Skeletal muscle tissue (tissue), 3 donors: ENCODE measurements at regions not wholly inside any gene's neighbourhood (a gene's known extent, or its start where the extent isn't known, plus 50 kb on each side); places are given as distances from the start of the nearest gene placed in this dataset.

Experiments used
- H3K27ac ChIP-seq: one replicate; pipeline ENCODE4 v1.7.0; 2013; ENCODE audit warnings: mild to moderate bottlenecking, low read depth, low read length, inconsistent platforms
- H3K27me3 ChIP-seq, 3 donors: one replicate each; pipeline ENCODE4 v1.7.0; 2013; ENCODE audit warnings: low read length in 3 of 3; ENCODE audit not compliant: control insufficient read depth in 3 of 3, insufficient read depth in 3 of 3
- H3K36me3 ChIP-seq, 3 donors: one replicate each; pipeline ENCODE4 v1.7.0; 2013; ENCODE audit warnings: low read length in 3 of 3; ENCODE audit not compliant: control insufficient read depth in 3 of 3, insufficient read depth in 3 of 3
- H3K4me1 ChIP-seq, 3 donors: one replicate each; pipeline ENCODE4 v1.7.0; 2013; ENCODE audit warnings: low read length in 3 of 3, mild to moderate bottlenecking in 3 of 3; ENCODE audit not compliant: control insufficient read depth in 3 of 3, insufficient read depth in 3 of 3
- H3K4me3 ChIP-seq, 3 donors: one replicate each; pipeline ENCODE4 v1.7.0; 2013; ENCODE audit warnings: low read length in 3 of 3
- H3K9ac ChIP-seq, 3 donors: one replicate each; pipeline ENCODE4 v1.7.0; 2013; ENCODE audit warnings: low read length in 3 of 3, mild to moderate bottlenecking in 3 of 3, moderate library complexity in 2 of 3, low read depth in 1 of 3
- H3K9me3 ChIP-seq, 3 donors: one replicate each; pipeline ENCODE4 v1.7.0; 2013; ENCODE audit warnings: low read length in 3 of 3; ENCODE audit not compliant: control insufficient read depth in 3 of 3
- donor health status: Osteomylitis.

DNA sequence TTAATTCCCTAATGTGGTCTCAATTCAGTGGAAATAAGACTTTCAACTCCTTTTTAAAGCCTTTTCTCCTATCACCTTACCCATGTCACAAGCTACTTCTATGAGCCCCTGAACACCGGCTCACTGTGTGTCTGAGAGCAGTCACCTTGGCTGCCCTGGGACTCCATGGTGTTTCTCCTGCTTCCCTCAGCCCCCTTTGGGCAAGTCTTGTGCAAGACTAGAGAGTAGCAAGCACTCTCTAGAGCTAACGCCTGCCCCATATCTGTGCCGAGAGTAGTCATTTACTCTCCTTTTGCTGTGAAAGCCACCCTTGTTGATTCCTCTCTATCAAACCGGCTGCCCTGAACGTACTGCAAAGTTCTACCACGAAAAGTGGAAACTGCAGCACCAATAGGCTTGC, 77.9 kb upstream of the DAB2 start:
- peaks cover 11 to 30% (median 13%) of the 10 kb centered on the region in 3 donors for H3K4me1 ChIP-seq
- H3K9ac ChIP-seq, result no peak overlapping the region
- no peaks in the 10 kb centered on the region for H3K36me3 ChIP-seq
- H3K4me3 ChIP-seq, result no peak overlapping the region
- H3K9me3 ChIP-seq, result no peaks in the 10 kb centered on the region
- H3K27me3 ChIP-seq, result no peaks in the 10 kb centered on the region
- peak overlapping the region; percentile 79 for H3K27ac ChIP-seq

- Histone ChIP-seq H3K9me3 (no peaks in the 10 kb centered on the region), H3K4me3 (no peak overlapping the region), H3K36me3 (no peaks in the 10 kb centered on the region), H3K4me1 (peaks cover 9 to 30% (median 11%) of the 10 kb centered on the region in 3 donors), H3K9ac (peak overlapping the region in 1 of 3 donors; percentile 40), H3K27me3 (no peaks in the 10 kb centered on the region), H3K27ac (peak overlapping the region; percentile 79)
Observed at GRCh38 chr5:39501397-39501796, 76.6 kb upstream of the DAB2 start.

- Histone ChIP-seq H3K9ac (no peak overlapping the region), H3K4me1 (peaks cover 9 to 30% (median 11%) of the 10 kb centered on the region in 3 donors), H3K9me3 (no peaks in the 10 kb centered on the region), H3K36me3 (no peaks in the 10 kb centered on the region), H3K27ac (peak overlapping the region; percentile 20), H3K4me3 (no peak overlapping the region), H3K27me3 (no peaks in the 10 kb centered on the region)
Observed at GRCh38 chr5:39500551-39501175, 75.9 kb upstream of the DAB2 start.

GRCh38 chr5:39498278-39498952, 73.6 kb upstream of the DAB2 start:
- H3K27me3 ChIP-seq, result no peaks in the 10 kb centered on the region

GRCh38 chr5:39497322-39497721, 72.5 kb upstream of the DAB2 start:
- H3K27me3 ChIP-seq, result no peaks in the 10 kb centered on the region
- H3K4me3 ChIP-seq, result no peak overlapping the region
- peaks cover 2 to 20% (median 5%) of the 10 kb centered on the region in 3 donors for H3K4me1 ChIP-seq
- no peak overlapping the region for H3K9ac ChIP-seq
- no peaks in the 10 kb centered on the region for H3K9me3 ChIP-seq
- no peak overlapping the region for H3K27ac ChIP-seq
- H3K36me3 ChIP-seq, result no peaks in the 10 kb centered on the region

More at GRCh38 chr5:39498278-39498952, 73.6 kb upstream of the DAB2 start:
- H3K9ac ChIP-seq, result no peak overlapping the region
- H3K36me3 ChIP-seq, result no peaks in the 10 kb centered on the region
- no peak overlapping the region for H3K4me3 ChIP-seq
- H3K9me3 ChIP-seq, result no peaks in the 10 kb centered on the region
- H3K4me1 ChIP-seq, result peaks cover 8 to 29% (median 11%) of the 10 kb centered on the region in 3 donors
- no peak overlapping the region for H3K27ac ChIP-seq

GRCh38 chr5:39495227-39495626, 70.4 kb upstream of the DAB2 start:
- H3K4me1 ChIP-seq, result peaks cover 0 to 6% (median 2%) of the 10 kb centered on the region in 3 donors
- H3K27me3 ChIP-seq, result no peaks in the 10 kb centered on the region
- no peaks in the 10 kb centered on the region for H3K9me3 ChIP-seq
- no peak overlapping the region for H3K4me3 ChIP-seq
- no peaks in the 10 kb centered on the region for H3K36me3 ChIP-seq
- H3K9ac ChIP-seq, result peak overlapping the region in 1 of 3 donors; percentile 12
- H3K27ac ChIP-seq, result peak overlapping the region; percentile 65

GRCh38 chr5:39494534-39494933, 69.8 kb upstream of the DAB2 start:
- Histone ChIP-seq H3K4me3 (no peak overlapping the region), H3K36me3 (no peaks in the 10 kb centered on the region), H3K9ac (no peak overlapping the region), H3K9me3 (no peaks in the 10 kb centered on the region), H3K4me1 (peaks cover 0 to 4% (median 2%) of the 10 kb centered on the region in 3 donors), H3K27ac (peak overlapping the region; percentile 65), H3K27me3 (no peaks in the 10 kb centered on the region)

- peak overlapping the region in 1 of 3 donors; percentile 7 for H3K4me3 ChIP-seq
- no peaks in the 10 kb centered on the region for H3K27me3 ChIP-seq
- peaks cover 0 to 4% (median 2%) of the 10 kb centered on the region in 3 donors for H3K4me1 ChIP-seq
- no peaks in the 10 kb centered on the region for H3K9me3 ChIP-seq
- H3K27ac ChIP-seq, result peak overlapping the region; percentile 65
- H3K9ac ChIP-seq, result no peak overlapping the region
- H3K36me3 ChIP-seq, result no peaks in the 10 kb centered on the region
Observed at GRCh38 chr5:39494107-39494510, 69.3 kb upstream of the DAB2 start.

DNA sequence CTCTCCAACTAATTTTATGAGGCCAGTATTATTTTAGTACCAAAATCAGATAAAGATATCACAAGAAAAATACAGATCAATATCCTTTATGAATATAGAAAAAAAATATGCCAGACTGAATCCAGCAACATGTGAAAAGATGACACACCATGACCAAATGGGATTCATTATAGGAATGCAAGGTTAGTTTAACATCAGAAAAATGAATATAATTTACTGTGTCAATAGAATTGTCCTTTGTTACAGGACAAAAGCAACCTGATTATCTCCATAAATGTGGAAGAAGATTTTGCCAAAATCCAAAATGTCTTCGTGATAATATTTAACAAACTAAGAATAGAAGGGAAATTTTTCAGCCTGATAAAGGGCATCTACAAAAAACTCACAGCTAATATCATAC, 66.4 kb upstream of the DAB2 start:
- H3K9me3 ChIP-seq, result no peaks in the 10 kb centered on the region
- no peak overlapping the region for H3K4me3 ChIP-seq
- no peak overlapping the region for H3K9ac ChIP-seq
- no peaks in the 10 kb centered on the region for H3K36me3 ChIP-seq
- H3K27ac ChIP-seq, result no peak overlapping the region
- peaks cover 0 to 4% (median 2%) of the 10 kb centered on the region in 3 donors for H3K4me1 ChIP-seq
- H3K27me3 ChIP-seq, result no peaks in the 10 kb centered on the region

- Histone ChIP-seq H3K27ac (no peak overlapping the region), H3K9ac (no peak overlapping the region), H3K9me3 (no peaks in the 10 kb centered on the region), H3K4me1 (peaks cover 0 to under 1% (median 0%) of the 10 kb centered on the region in 3 donors), H3K36me3 (no peaks in the 10 kb centered on the region), H3K27me3 (no peaks in the 10 kb centered on the region), H3K4me3 (no peak overlapping the region)
Observed at GRCh38 chr5:39489263-39489662, 64.5 kb upstream of the DAB2 start.
